ENCODE measurements at regions not wholly inside any gene's neighbourhood (a gene's known extent, or its start where the extent isn't known, plus 50 kb on each side); places are given as distances from the start of the nearest gene placed in this dataset.

- intact Hi-C loops (cut with DNase I): no loop called here
- ATAC-seq: no peak
- no peak overlapping the region for H3K27ac ChIP-seq
These were observed 96.5 kb upstream of the VASH1 start for GRCh38 chr14:76664790-76665189.

DNA sequence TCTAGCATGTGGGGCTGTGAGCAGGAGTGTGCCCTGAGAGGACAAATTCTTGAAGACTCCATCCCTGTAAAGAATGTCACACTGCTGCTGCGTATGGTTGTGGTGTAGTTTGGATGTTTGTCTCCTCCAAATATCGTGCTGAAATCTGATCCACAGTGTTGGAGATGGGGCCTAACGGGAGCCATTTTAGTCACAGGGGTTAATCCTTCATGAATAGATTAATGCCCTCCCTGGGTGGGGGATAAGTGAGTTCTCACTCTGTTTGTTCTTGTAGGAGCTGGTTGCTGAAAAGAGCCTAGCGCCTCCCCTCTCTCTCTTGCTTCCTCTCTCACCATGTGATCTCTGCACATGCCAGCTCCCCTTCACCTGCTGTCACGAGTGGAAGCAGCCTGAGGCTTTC is 94.5 kb upstream of the VASH1 start:
- H3K36me3 ChIP-seq: no peaks in the 10 kb centered on the region
- H3K4me3 ChIP-seq: no peak overlapping the region
- DNase-seq (no peak), ATAC-seq (no peak)
- H3K4me1 ChIP-seq: no peaks in the 10 kb centered on the region
- peaks cover 5 to 13% of the 10 kb centered on the region in 2 donors for H3K9me3 ChIP-seq
- intact Hi-C loops (cut with DNase I): no loop called here
- H3K27me3 ChIP-seq: no peaks in the 10 kb centered on the region
- TF ChIP-seq CTCF (IDR thresholded peaks at IDR 0.05): no peak
- no peak overlapping the region for H3K27ac ChIP-seq

More at GRCh38 chr14:76664790-76665189, 96.5 kb upstream of the VASH1 start:
- no peak for DNase-seq
- no peak for TF ChIP-seq CTCF (IDR thresholded peaks at IDR 0.05)
- H3K9me3 ChIP-seq: peaks cover 5 to 13% of the 10 kb centered on the region in 2 donors
- no peaks in the 10 kb centered on the region for H3K36me3 ChIP-seq
- no peaks in the 10 kb centered on the region for H3K4me1 ChIP-seq
- H3K27me3 ChIP-seq: no peaks in the 10 kb centered on the region
- H3K4me3 ChIP-seq: no peak overlapping the region

DNA sequence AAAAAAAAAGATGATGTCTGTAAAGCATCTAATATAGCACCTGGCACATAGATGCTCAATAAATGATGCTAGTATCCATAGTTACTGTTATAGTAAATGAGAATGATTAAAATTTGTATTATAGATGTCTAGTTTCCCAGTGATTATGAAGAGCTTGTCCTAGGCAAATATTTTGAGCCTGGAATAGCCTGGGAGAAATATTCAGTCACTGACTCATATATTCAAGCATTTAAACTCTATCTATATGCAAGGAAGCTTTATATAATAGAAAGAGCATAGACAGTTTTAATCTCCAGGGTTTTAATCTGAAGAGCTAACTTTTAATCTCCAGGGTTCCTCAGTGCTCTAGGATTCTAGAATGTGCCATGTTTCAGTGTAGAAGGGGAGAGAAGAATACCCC is 91.5 kb upstream of the VASH1 start:
- no peaks in the 10 kb centered on the region for H3K36me3 ChIP-seq
- H3K9me3 ChIP-seq: peaks cover 5 to 13% of the 10 kb centered on the region in 2 donors
- no peak overlapping the region for H3K4me3 ChIP-seq
- ATAC-seq (no peak), DNase-seq (no peak)
- no peaks in the 10 kb centered on the region for H3K4me1 ChIP-seq
- intact Hi-C loops (cut with DNase I): no loop called here
- no peak for TF ChIP-seq CTCF (IDR thresholded peaks at IDR 0.05)
- H3K27ac ChIP-seq: no peak overlapping the region
- no peaks in the 10 kb centered on the region for H3K27me3 ChIP-seq

- ATAC-seq (no peak), DNase-seq (no peak)
- H3K4me1 ChIP-seq: no peaks in the 10 kb centered on the region
- H3K36me3 ChIP-seq: no peaks in the 10 kb centered on the region
- no peaks in the 10 kb centered on the region for H3K27me3 ChIP-seq
- intact Hi-C loops (cut with DNase I): no loop called here
- H3K9me3 ChIP-seq: peaks cover 5 to 13% of the 10 kb centered on the region in 2 donors
- no peak for TF ChIP-seq CTCF (IDR thresholded peaks at IDR 0.05)
- no peak overlapping the region for H3K27ac ChIP-seq
- no peak overlapping the region for H3K4me3 ChIP-seq
These were observed 89.1 kb upstream of the VASH1 start for GRCh38 chr14:76672123-76672522.

DNA sequence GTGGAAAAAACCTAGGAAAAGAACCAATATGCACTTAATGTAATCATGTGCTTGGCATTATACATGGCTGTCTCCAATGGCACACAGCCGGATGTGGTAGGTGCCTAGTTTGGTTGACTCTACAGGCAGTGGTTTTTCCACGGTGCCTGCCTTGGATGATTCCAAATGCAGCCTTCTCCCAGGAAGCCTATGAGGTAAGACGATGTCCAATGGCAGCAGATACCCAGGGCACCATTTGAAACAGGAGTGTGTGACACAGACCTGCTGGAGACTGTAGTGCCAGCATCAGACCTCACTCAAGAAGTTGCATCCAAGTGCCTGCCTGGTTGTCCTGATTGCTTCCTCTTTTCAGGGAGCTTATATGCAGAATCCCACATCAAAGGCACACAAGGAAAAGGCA is 88.0 kb upstream of the VASH1 start:
- no peaks in the 10 kb centered on the region for H3K4me1 ChIP-seq
- peaks cover 5 to 11% of the 10 kb centered on the region in 2 donors for H3K9me3 ChIP-seq
- DNase-seq (no peak), ATAC-seq (no peak)
- H3K4me3 ChIP-seq: no peak overlapping the region
- H3K27ac ChIP-seq: no peak overlapping the region
- TF ChIP-seq CTCF (IDR thresholded peaks at IDR 0.05): no peak
- intact Hi-C loops (cut with DNase I): no loop called here
- no peaks in the 10 kb centered on the region for H3K36me3 ChIP-seq
- no peaks in the 10 kb centered on the region for H3K27me3 ChIP-seq

Data from left lung (tissue), 4 donors.